KMS-11 (cell line): ENCODE measurements at regions not wholly inside any gene's neighbourhood (a gene's known extent, or its start where the extent isn't known, plus 50 kb on each side); places are given as distances from the start of the nearest gene placed in this dataset.

Experiments used
- H2AFZ ChIP-seq: fragments of 200-600 bp; sonication (generic); 2 replicates; pipeline ENCODE4 v1.6.1; 2016; ENCODE audit warnings: antibody characterized with exemption, mixed run types, low read depth
- H3K27ac ChIP-seq: fragments of 200-600 bp; sonication (generic); 2 replicates; pipeline ENCODE4 v1.6.1; 2016; ENCODE audit warnings: mild to moderate bottlenecking, mixed run types
- H3K27me3 ChIP-seq: fragments of 200-600 bp; sonication (generic); 2 replicates; pipeline ENCODE4 v1.6.1; 2017; ENCODE audit warnings: mild to moderate bottlenecking, low read depth, mixed run types, moderate library complexity; ENCODE audit not compliant: insufficient read depth
- H3K36me3 ChIP-seq: fragments of 200-600 bp; sonication (generic); 2 replicates; pipeline ENCODE4 v1.6.1; 2017; ENCODE audit warnings: mild to moderate bottlenecking, mixed run types; ENCODE audit not compliant: insufficient read depth
- H3K4me1 ChIP-seq: fragments of 200-600 bp; sonication (generic); 2 replicates; pipeline ENCODE4 v1.6.1; 2016; ENCODE audit warnings: mild to moderate bottlenecking, low read depth, mixed run types; ENCODE audit not compliant: poor library complexity, severe bottlenecking
- H3K4me2 ChIP-seq: fragments of 200-600 bp; sonication (generic); 2 replicates; pipeline ENCODE4 v1.7.0; 2016; ENCODE audit warnings: mild to moderate bottlenecking, mixed run types
- H3K4me3 ChIP-seq: fragments of 200-600 bp; sonication (generic); IDR thresholded peaks from 2 replicates; pipeline ENCODE4 v1.6.1; 2017; ENCODE audit warnings: low read depth, low read length, mixed read lengths; ENCODE audit not compliant: insufficient read depth
- H3K79me2 ChIP-seq: fragments of 200-600 bp; sonication (generic); 2 replicates; pipeline ENCODE4 v1.6.1; 2016; ENCODE audit warnings: low read depth, mixed run types; ENCODE audit not compliant: insufficient read depth
- H3K9ac ChIP-seq: fragments of 200-600 bp; sonication (generic); 2 replicates; pipeline ENCODE4 v1.6.1; 2016; ENCODE audit warnings: mild to moderate bottlenecking, mixed run types
- H4K20me1 ChIP-seq: fragments of 200-600 bp; sonication (generic); 2 replicates; pipeline ENCODE4 v1.6.1; 2016; ENCODE audit warnings: mild to moderate bottlenecking, mixed run types; ENCODE audit not compliant: insufficient read depth
- TF ChIP-seq, protein P1 (sequence below): fragments of 200-600 bp; sonication (generic); conservative IDR thresholded peaks from 2 replicates; pipeline ENCODE4 v1.6.1; 2017; ENCODE audit warnings: low read depth, mild to moderate bottlenecking, antibody characterized with exemption, low read length, moderate library complexity, mixed read lengths

DNA sequence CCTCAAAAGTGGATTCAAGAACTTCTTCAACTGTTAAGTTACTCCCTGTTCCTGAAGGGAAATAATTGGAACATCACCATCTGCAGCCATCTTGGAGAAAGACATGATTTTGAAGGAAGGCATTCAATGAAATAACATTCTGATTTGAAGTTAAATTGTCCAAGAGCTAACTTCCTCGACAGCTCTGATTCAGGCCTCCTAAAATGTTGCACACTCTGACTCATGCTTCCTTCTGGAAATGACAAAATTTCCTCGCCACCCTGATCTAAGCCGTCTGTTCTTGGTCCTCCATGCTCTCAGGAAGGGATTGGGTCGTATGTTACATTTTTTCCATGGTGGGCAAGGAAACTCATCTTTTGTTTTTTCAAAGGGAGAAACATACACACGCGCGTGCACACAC, 496.9 kb upstream of the DIPK2B start:
- no peak overlapping the region for H3K4me3 ChIP-seq
- H3K4me2 ChIP-seq, result no peak overlapping the region
- no peaks in the 10 kb centered on the region for H3K27me3 ChIP-seq
- no peak overlapping the region for H2AFZ ChIP-seq
- no peaks in the 10 kb centered on the region for H3K4me1 ChIP-seq
- no peak overlapping the region for H3K27ac ChIP-seq
- no peaks in the 10 kb centered on the region for H3K36me3 ChIP-seq
- H4K20me1 ChIP-seq, result no peaks in the 10 kb centered on the region
- no peak overlapping the region for H3K9ac ChIP-seq
- H3K79me2 ChIP-seq, result no peaks in the 10 kb centered on the region
- TF ChIP-seq, protein P1, sequence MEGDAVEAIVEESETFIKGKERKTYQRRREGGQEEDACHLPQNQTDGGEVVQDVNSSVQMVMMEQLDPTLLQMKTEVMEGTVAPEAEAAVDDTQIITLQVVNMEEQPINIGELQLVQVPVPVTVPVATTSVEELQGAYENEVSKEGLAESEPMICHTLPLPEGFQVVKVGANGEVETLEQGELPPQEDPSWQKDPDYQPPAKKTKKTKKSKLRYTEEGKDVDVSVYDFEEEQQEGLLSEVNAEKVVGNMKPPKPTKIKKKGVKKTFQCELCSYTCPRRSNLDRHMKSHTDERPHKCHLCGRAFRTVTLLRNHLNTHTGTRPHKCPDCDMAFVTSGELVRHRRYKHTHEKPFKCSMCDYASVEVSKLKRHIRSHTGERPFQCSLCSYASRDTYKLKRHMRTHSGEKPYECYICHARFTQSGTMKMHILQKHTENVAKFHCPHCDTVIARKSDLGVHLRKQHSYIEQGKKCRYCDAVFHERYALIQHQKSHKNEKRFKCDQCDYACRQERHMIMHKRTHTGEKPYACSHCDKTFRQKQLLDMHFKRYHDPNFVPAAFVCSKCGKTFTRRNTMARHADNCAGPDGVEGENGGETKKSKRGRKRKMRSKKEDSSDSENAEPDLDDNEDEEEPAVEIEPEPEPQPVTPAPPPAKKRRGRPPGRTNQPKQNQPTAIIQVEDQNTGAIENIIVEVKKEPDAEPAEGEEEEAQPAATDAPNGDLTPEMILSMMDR, result no peak

DNA sequence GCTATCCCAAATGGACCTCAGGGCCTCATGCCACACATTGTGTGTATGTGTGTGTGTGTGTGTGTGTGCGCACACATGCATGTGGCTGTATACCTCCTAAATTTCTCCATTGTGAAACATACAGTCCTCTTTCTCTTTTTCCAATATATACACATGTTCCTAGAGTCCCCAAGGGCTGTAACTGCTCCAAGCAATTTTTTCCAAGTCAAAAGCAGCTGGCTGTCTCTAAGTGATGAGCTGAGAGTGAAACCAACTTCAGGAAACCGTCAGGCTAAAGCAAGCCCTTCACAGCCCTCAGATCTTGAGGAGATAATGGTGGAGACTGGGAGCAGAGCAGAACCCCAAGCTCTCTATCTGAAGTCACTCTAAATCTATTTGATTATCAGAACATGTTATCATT, 496.1 kb upstream of the DIPK2B start:
- H4K20me1 ChIP-seq, result no peaks in the 10 kb centered on the region
- TF ChIP-seq, protein P1, result no peak

GRCh38 chrX:45689971-45690370, 489.3 kb upstream of the DIPK2B start:
- Histone ChIP-seq H3K4me1 (no peaks in the 10 kb centered on the region), H2AFZ (no peak overlapping the region), H3K27ac (no peak overlapping the region), H3K27me3 (no peaks in the 10 kb centered on the region), H3K4me3 (no peak overlapping the region), H4K20me1 (no peaks in the 10 kb centered on the region), H3K36me3 (no peaks in the 10 kb centered on the region), H3K9ac (no peak overlapping the region), H3K4me2 (no peak overlapping the region), H3K79me2 (no peaks in the 10 kb centered on the region)
- TF ChIP-seq, protein P1, result no peak

More for the DNA sequence above, 496.1 kb upstream of the DIPK2B start:
- Histone ChIP-seq H3K4me2 (no peak overlapping the region), H3K4me3 (no peak overlapping the region), H3K27me3 (no peaks in the 10 kb centered on the region), H3K27ac (no peak overlapping the region), H3K36me3 (no peaks in the 10 kb centered on the region), H3K79me2 (no peaks in the 10 kb centered on the region), H3K4me1 (no peaks in the 10 kb centered on the region), H3K9ac (no peak overlapping the region), H2AFZ (no peak overlapping the region)

- TF ChIP-seq, protein P1, result no peak
- H3K36me3 ChIP-seq, result no peaks in the 10 kb centered on the region
Measured at GRCh38 chrX:45683914-45684313, 483.2 kb upstream of the DIPK2B start.

More at GRCh38 chrX:45683914-45684313, 483.2 kb upstream of the DIPK2B start:
- Histone ChIP-seq H3K27me3 (no peaks in the 10 kb centered on the region), H3K9ac (no peak overlapping the region), H2AFZ (no peak overlapping the region), H3K27ac (no peak overlapping the region), H3K79me2 (no peaks in the 10 kb centered on the region), H3K4me1 (no peaks in the 10 kb centered on the region), H3K4me3 (no peak overlapping the region), H4K20me1 (no peaks in the 10 kb centered on the region), H3K4me2 (no peak overlapping the region)
